Breast epithelium (tissue), 3 donors: ENCODE measurements at regions not wholly inside any gene's neighbourhood (a gene's known extent, or its start where the extent isn't known, plus 50 kb on each side); places are given as distances from the start of the nearest gene placed in this dataset.

Experiments used
- CTCF ChIP-seq, 3 donors: fragments of 450-650 bp; IDR thresholded peaks; one replicate each; pipeline ENCODE4 v1.5.1; 2016 to 2017; ENCODE audit warnings: antibody characterized with exemption in 3 of 3, mild to moderate bottlenecking in 3 of 3, moderate library complexity in 3 of 3
- POLR2A ChIP-seq: fragments of 450-650 bp; IDR thresholded peaks from one replicate; pipeline ENCODE4 v1.6.1; 2016; ENCODE audit warnings: antibody characterized with exemption, mild to moderate bottlenecking, moderate library complexity
- POLR2AphosphoS5 ChIP-seq, 3 donors: sonication (generic); formaldehyde crosslinking; IDR thresholded peaks; one replicate each; pipeline ENCODE4 v1.6.1; 2017; ENCODE audit warnings: antibody characterized with exemption in 3 of 3

GRCh38 chr21:35116777-35117176 is 67.7 kb upstream of the RUNX1 start:
- TF ChIP-seq CTCF (IDR thresholded peaks at IDR 0.05) = no peak
- TF ChIP-seq POLR2A = no peak
- no peak for TF ChIP-seq POLR2AphosphoS5 (IDR thresholded peaks at IDR 0.05)
